HG02623 (cell line): ENCODE measurements at regions not wholly inside any gene's neighbourhood (a gene's known extent, or its start where the extent isn't known, plus 50 kb on each side); places are given as distances from the start of the nearest gene placed in this dataset.

Experiments used
- ATAC-seq: cut with Tn5 transposase; IDR thresholded peaks from one replicate; pipeline ENCODE4 v1.9.1; 2021; ENCODE audit warnings: moderate library complexity; ENCODE audit not compliant: unreplicated experiment

- no peak for ATAC-seq
Observed at GRCh38 chr13:56923626-56924140, 217.0 kb upstream of the PRR20A start.

- no peak for ATAC-seq
Observed at GRCh38 chr13:56924401-56924800, 216.3 kb upstream of the PRR20A start.

- ATAC-seq: no peak
Observed at GRCh38 chr13:56932104-56932503, 208.6 kb upstream of the PRR20A start.

- ATAC-seq: no peak
Observed at GRCh38 chr13:56953965-56954364, 186.8 kb upstream of the PRR20A start.

GRCh38 chr13:56975647-56976046 lies 165.1 kb upstream of the PRR20A start:
- no peak for ATAC-seq

GRCh38 chr13:56980856-56981255 lies 159.9 kb upstream of the PRR20A start:
- ATAC-seq: no peak

- no peak for ATAC-seq
Observed at GRCh38 chr13:56986121-56986520, 154.6 kb upstream of the PRR20A start.

- ATAC-seq: no peak
Observed at GRCh38 chr13:56988543-56988942, 152.2 kb upstream of the PRR20A start.

- ATAC-seq: no peak
Observed at GRCh38 chr13:57003682-57004081, 137.0 kb upstream of the PRR20A start.

- no peak for ATAC-seq
Observed at GRCh38 chr13:57017357-57017756, 123.4 kb upstream of the PRR20A start.

- ATAC-seq: no peak
Observed at GRCh38 chr13:57018915-57019314, 121.8 kb upstream of the PRR20A start.

- no peak for ATAC-seq
Observed at GRCh38 chr13:57030671-57031070, 110.0 kb upstream of the PRR20A start.

GRCh38 chr13:57036290-57036689 lies 104.4 kb upstream of the PRR20A start:
- no peak for ATAC-seq

- no peak for ATAC-seq
Observed at GRCh38 chr13:57044910-57045309, 95.8 kb upstream of the PRR20A start.

- no peak for ATAC-seq
Observed at GRCh38 chr13:57045826-57046546, 94.7 kb upstream of the PRR20A start.

- ATAC-seq: no peak
Observed at GRCh38 chr13:57056601-57057180, 84.0 kb upstream of the PRR20A start.

- no peak for ATAC-seq
Observed at GRCh38 chr13:57063007-57063406, 77.7 kb upstream of the PRR20A start.

- no peak for ATAC-seq
Observed at GRCh38 chr13:57073983-57074382, 66.7 kb upstream of the PRR20A start.

- ATAC-seq: no peak
Observed at GRCh38 chr13:57075588-57075987, 65.1 kb upstream of the PRR20A start.

GRCh38 chr13:57087006-57087405 lies 53.7 kb upstream of the PRR20A start:
- no peak for ATAC-seq
